CD1c-positive myeloid dendritic cell (primary cell): ENCODE measurements at regions not wholly inside any gene's neighbourhood (a gene's known extent, or its start where the extent isn't known, plus 50 kb on each side); places are given as distances from the start of the nearest gene placed in this dataset.
"Not testable (repeated sequence)": the region's sequence is repeated elsewhere in the genome, so short reads cannot be mapped to it uniquely, and the experiment has no call there.

Experiments
- DNase-seq: peaks from one replicate; pipeline ENCODE4 v3.0.0-alpha.2; 2016; ENCODE audit errors: extremely low spot score

- DNase-seq: no peak
Observed at GRCh38 chr20:53818457-53819177, 225.0 kb upstream of the ZNF217 start.

- not testable (repeated sequence) for DNase-seq
Observed at GRCh38 chr20:53817513-53817912, 223.9 kb upstream of the ZNF217 start.

GRCh38 chr20:53816872-53817398, 223.3 kb upstream of the ZNF217 start:
- DNase-seq: no peak

- DNase-seq: no peak
Observed at GRCh38 chr20:53815509-53815908, 221.9 kb upstream of the ZNF217 start.

- DNase-seq: no peak
Observed at GRCh38 chr20:53814060-53814459, 220.4 kb upstream of the ZNF217 start.

- no peak for DNase-seq
Observed at GRCh38 chr20:53813636-53814035, 220.0 kb upstream of the ZNF217 start.

GRCh38 chr20:53811577-53811976, 217.9 kb upstream of the ZNF217 start:
- no peak for DNase-seq

- DNase-seq: no peak
Observed at GRCh38 chr20:53810661-53811355, 217.2 kb upstream of the ZNF217 start.

GRCh38 chr20:53809728-53810365, 216.2 kb upstream of the ZNF217 start:
- DNase-seq: no peak

GRCh38 chr20:53809217-53809616, 215.6 kb upstream of the ZNF217 start:
- no peak for DNase-seq

GRCh38 chr20:53808733-53809132, 215.1 kb upstream of the ZNF217 start:
- DNase-seq: no peak

- not testable (repeated sequence) for DNase-seq
Observed at GRCh38 chr20:53808302-53808701, 214.7 kb upstream of the ZNF217 start.

GRCh38 chr20:53806683-53807401, 213.2 kb upstream of the ZNF217 start:
- DNase-seq: no peak

- no peak for DNase-seq
Observed at GRCh38 chr20:53805895-53806384, 212.3 kb upstream of the ZNF217 start.

- DNase-seq: no peak
Observed at GRCh38 chr20:53804920-53805894, 211.6 kb upstream of the ZNF217 start.

- DNase-seq: not testable (repeated sequence)
Observed at GRCh38 chr20:53804308-53804707, 210.7 kb upstream of the ZNF217 start.

GRCh38 chr20:53803492-53804155, 210.0 kb upstream of the ZNF217 start:
- no peak for DNase-seq

- DNase-seq: no peak
Observed at GRCh38 chr20:53801609-53802370, 208.2 kb upstream of the ZNF217 start.

- no peak for DNase-seq
Observed at GRCh38 chr20:53800883-53801604, 207.4 kb upstream of the ZNF217 start.
